NCI-H748 (cell line): ENCODE measurements at regions not wholly inside any gene's neighbourhood (a gene's known extent, or its start where the extent isn't known, plus 50 kb on each side); places are given as distances from the start of the nearest gene placed in this dataset.

Experiments
- DNase-seq: peaks from one replicate; lab custom pipeline; 2025; ENCODE audit not compliant: unreplicated experiment; lab: John Stamatoyannopoulos, UW

DNA sequence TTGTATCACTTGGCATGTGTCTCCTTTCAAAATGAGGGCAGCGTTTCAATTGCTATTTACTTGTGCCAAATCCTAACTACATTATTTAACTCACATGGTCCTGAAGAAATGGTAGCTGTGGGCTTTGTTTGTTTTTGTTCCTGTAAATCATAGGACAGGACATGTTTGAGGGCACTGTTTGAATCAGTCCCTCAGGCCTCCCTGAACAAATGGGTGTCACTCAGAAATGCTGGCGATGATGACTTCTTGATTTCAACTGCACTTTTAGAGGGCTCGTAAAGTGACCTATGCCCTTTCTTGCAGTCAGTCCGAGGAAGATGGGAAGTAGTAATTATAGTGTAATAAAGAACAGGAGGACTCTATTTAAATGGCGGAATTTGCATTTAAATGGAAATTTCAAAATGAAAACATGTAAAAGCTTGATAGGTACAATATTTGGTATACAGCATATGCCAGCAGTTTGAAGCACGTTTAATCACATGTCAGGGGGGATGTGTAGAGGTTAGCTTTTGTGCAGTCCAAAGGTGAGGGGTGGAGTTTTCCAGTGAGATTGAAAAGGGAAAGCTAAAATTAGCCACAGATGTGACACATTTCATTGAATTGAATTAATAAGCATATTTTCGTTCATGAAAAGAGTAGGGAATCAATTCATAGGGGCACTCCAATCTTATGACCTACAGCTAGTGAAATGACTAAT, 1958.7 kb upstream of the IGFBP7 start:
- DNase-seq, result peak; percentile 56

DNA sequence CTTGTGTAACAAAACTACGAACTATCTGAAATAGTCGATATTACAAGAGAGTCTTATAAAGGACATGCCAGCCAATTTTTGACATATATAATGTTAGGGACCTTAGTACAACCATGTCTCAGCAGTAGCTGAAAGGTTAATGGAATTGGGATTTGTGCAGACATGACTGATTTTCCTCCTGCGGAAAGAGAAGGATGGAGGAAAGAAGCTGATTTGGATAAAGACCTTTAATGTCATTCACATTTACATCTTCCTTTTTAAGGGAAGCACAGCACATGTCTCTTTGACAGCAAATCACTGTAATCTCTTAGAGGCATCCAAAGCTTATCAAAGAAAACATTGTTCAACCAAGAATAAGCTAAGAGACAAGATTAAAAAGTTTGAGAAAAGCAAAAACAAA, 1976.2 kb upstream of the IGFBP7 start:
- no peak for DNase-seq

DNA sequence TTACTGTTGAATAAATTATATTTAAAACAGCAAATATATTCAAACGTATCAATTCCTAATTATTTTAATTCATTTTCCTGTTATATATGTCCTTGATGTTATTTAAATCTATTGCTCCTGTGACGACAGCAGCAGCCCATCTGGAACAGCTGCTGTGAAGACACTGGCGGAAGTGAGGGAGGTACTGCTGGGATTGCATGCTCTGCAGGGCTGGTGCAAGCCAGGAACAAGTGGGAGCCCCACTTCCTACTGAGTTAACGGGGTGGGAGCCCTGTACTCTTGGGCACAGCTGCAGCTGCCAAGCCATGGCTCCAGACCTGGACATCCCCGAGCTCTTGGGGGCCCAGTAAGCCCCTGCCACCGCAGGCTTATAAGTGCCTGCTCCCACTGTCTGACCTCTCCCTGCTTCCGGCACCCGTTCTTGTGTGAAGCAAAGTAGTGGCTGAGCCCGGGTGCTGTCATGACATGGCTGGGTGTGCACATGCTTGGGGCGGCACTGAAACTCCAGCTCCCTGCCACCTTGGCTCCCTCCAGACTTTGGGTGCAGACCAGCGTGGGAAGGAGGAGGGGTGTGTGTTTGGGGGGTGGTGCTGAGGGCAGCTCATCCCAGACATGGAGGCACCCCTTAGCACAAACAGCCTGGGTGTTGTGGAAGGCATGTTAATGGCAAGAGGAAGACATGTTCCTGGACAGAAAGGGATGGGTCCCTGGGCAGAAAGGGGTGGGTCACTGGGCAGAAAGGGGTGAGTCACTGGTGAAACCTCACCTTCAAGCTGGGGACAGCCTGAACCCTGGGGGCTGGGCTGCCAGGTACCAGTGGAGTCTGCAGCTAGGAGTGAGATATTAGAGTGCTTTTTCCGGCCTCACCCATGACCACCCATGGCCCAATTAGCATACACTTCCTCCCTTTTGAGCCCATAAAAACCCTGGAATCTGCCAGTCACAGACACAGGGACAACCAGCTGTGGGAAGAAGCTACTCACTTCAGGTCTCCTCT, 1981.3 kb upstream of the IGFBP7 start:
- peak; percentile 1 for DNase-seq

DNA sequence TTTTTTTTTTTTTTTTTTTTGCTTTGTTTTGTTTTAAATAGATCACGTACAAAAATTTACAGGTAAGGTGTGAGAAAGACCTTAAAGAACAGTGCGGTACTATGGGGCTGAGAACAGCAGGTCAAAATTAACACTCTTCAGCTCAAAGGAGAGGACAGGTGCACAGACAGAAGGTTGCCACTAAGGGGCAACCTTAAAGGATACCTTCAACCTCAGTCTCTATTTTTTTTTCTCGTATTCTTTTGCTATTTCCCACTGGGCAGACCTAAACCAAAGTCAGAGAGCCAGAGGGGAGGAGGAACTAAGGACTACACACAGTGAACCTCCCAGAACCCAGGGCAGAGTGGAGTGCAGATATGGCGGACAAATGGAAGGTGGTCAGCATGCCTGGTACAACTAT, 1984.3 kb upstream of the IGFBP7 start:
- no peak for DNase-seq

DNA sequence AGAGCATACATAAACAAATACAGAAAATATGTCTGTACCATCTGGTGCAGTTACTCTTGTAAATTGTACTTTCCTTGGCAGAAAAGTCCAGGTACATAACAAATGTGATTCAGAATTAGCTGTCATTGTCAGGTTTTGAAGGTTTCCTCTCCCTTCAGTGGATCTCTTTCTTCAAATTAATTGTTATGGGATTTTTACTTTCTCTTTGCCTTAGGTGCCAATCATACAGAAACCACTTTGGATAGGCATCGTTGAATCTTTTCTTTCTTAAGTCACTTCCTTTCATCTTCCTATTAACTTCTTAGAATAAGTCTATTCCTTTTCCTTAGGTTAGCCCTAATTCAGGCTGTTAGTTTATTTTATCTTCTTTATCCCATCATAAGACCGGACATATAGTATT, 1992.1 kb upstream of the IGFBP7 start:
- no peak for DNase-seq

DNA sequence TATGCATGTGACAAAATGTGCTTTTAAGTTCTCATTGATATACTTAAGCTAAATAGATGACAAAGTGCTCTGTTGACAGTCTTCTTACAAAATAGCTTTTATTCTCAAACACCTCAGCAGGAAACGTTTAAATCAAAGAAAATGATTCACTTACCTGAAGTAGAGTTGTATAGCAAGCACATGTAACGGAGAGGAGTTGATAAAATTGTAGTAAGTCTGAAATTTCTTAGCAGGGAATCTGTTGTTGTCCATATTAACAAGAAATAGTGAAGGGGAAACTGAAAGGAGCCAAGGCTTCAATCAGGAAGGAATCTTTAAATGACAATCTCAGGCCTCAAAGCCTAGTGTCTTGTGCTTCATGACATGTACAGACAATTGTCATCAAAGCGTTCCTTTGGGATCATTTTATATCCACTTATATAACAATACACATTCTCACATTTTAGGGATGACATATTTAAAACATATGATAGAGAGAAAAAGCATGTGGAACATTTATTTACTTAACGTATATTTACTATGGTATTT, 2010.2 kb upstream of the IGFBP7 start:
- DNase-seq, result no peak

DNA sequence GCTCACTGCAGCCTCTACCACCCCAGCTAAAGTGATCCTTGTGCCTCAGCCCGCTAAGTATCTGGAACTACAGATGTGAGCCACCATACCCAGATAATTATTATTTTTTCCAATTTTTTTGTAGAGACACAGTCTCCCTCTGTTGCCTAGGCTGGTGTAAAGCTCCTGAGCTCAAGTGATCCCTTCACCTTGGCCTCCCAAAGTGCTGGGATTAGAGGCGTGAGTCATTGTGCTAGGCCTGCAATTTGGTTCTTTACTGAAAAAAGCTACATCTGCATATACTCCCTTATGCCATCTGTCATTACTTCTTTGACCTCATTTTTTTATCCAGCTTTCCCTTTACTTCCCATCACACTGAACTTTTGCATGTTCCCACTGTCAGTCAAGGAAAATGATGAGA, 2012.4 kb upstream of the IGFBP7 start:
- DNase-seq, result no peak

DNA sequence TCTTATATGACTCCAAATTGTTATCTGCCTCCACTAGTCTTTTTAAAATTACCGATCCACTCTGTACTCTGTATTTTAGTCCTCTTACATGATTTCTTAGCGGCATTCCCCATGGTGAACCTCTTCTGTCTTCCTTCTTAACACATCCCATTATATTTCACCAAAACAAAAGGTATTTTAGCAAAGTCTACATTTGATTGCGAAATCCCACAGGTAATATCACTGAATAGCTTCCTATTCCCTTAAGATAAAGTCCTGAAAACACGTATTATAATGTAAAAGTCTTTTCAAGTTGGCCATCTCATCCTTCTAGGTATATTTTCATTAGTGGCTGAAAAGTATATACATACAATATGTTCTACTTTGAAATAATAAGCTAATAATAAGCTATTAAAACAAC, 2016.0 kb upstream of the IGFBP7 start:
- DNase-seq, result no peak

DNA sequence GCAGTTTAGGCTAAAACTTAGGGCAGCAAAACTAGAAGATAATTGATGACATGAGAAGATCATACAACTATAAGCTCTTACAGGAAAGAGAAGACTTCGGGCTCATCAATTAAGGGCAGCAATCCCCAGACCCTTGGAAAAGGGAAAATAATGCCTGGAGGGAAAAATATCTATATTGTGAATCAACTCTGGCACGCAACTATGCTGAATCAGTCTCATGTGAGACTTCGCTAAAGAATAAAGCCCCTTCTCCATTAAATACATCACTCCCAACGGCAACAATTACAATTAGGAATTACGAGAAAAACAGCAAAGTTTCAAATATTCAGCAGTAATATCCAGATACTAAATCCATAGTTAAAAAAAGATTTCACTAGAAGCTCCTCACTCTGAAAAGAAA, 2016.8 kb upstream of the IGFBP7 start:
- no peak for DNase-seq

DNA sequence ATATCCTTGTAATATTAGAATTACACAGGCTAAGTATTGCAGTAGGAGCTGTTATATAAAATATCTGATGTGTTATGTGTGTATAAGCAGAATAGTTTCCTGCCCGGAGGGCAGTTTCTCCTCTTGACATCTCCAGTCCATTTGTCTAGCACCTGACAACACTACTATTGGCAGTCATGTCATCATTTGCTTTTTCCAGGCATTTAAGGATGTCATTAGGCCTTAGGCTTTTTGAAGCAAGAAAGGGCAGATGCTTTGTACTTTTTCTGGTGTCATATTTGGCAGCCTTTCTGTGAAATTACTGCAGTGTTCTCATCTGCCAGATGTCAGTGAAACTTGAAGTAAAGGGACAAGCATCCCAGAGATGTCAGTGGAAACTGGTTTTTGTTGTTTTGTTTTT, 2017.6 kb upstream of the IGFBP7 start:
- DNase-seq, result no peak

DNA sequence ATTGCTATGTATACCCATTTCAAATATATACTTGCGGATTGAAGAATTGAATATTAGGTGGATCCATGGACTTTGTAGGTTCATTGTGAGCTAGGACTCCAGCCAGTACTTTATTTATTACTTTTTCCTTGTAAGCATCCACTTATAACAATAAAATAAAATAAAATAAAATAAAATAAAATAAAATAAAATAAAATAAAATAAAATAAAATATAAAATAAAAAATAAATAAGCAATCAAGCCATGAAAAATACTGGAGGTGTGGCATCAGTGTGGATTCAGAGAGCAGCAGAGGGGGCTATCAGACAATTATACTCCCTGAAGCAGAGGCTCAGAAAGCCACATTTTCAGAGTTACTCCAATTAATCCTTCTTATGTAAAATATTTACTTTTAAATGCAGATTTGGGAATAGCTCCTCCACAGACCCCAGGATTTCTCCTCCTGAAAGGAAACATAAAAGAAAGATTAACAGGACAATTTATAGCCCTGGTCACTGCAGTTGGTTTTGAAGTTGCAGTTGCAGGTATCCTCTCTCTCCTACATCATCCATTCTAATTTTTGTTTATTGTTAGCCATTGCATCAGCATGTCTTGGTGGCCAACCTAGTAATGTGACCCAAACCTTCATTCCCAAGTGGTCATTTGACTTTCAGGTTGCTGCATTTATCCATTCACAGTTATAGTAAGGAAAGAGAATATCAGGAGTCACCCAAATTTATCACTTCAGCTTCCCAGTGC, 2025.2 kb upstream of the IGFBP7 start:
- no peak for DNase-seq

DNA sequence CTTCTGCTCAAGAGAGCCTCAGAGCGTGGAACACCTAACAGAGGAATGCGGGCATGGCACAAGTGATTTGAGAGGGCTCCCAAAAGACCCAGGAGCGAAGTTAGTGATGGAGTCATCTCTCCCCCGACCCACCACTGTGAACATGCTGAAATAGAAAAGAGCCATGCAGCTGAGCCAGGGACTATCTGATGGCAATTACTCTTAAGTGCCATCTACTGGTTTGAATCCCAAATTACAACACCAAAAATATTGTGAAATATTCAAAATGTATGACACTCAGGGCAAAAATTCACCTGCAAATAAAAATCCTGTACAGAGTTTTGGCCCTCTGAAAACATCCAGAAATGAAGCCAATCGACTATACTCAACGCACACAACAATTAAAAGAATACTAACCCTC, 2038.9 kb upstream of the ADGRL3 start:
- no peak for DNase-seq

DNA sequence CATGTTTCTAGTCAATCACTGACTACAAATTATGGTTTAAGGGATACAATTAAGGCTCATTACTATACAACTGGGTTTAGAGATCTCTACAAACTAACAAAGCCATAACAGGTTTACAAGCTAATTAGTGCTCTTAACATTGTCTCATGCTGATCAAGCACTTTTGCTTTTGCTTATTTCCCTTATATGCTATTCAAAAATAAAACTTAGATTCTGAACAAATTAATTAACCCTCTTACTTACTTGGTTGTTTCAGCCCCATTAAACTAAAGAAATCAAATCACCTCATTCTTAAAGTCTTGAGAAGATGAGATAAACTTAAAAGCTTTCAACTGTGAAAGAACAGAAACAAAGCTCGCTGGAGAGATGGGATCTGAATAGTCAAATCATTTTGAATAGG, 2024.5 kb upstream of the ADGRL3 start:
- no peak for DNase-seq

DNA sequence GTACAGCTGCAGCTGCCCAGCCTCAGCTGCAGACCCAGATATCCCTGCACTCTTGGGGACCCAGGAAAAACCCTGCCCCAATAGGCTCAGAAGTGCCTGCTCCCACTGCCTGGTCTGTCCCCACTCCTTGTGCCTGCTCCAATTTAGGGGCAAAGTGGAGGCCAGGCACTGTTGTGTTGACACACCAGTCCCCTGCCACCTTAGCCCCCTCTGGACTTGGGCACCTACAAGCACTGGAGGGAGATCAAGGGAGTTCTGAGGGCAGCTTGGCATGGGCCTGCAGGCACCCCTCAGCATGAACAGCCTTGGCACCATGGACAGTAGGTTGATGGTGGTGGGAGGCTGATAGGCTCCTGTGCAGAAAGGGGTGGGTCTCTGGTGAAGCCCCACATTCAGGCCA, 2020.8 kb upstream of the ADGRL3 start:
- DNase-seq, result no peak

DNA sequence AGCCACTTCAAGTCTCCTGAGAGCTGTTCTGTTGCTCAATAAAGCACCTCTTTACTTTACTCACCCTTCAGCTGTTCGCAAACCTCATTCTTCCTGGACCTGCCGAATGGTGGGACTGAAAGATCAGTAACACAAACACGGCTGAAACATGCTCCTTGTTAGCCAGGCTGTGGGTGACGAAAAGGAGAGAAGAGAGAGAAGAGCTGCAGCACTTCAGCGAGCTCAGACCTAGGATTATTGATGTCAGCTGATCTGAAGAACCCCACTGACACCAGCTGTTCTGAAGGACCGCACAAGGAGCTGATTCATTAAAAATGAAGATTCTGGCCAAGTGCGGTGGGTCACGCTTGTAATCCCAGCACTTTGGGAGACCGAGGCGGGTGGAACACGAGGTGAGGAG, 2020.0 kb upstream of the ADGRL3 start:
- no peak for DNase-seq

DNA sequence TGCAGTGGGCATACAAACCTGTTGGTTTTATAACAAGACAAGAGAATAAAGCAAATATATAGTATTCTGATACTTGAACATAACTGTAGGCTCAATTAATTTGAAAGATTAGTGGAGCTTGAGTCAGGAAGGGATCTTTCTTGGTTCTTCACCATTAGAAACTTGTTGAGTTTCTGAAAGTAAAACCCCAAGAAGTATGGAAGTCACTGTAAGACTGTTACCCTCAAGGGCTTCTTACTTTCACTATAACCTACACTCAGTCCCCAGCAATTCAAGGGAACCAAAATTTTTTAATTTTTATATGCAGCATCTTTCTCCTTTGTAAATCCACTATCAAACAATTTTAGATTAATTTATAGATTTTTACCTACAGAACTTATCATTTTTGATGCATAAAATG, 2019.2 kb upstream of the ADGRL3 start:
- no peak for DNase-seq

DNA sequence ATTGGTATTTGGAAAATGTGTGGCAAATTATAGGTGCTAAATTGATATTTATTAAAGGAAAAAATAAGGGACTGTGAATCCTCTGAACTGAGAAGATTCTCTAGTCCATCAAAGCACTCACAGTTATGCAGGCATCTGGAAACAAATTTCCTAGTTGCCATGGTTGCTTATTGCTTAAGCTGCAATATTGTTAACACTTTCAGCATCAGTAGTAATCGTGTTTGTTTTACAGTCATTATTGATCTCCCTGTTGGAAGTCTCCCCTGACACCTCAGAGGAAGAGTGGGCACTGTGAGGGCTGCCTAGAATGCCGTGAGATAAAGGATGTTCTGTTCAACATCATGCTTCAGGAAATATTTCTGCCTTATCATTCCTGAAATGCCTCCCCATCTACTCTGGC, 2004.3 kb upstream of the ADGRL3 start:
- peak; percentile 42 for DNase-seq

DNA sequence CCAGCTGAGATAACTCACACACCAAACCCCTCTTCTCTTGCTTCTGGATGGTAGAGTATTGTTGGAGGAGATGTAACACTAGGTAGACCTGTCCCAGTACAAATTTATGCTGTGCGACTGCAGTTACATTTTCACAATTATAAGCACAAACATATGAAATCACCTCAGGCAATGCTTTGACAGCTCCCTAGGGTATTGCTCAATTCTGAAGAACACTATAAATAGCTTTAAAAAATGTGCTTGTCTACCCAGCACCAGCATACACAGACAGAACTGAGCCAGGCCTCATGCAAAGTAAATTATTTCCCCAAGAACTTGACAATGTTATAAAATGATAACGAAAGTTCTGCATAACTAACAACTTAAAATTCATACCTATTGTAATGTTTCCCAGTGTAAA, 1999.1 kb upstream of the ADGRL3 start:
- no peak for DNase-seq

DNA sequence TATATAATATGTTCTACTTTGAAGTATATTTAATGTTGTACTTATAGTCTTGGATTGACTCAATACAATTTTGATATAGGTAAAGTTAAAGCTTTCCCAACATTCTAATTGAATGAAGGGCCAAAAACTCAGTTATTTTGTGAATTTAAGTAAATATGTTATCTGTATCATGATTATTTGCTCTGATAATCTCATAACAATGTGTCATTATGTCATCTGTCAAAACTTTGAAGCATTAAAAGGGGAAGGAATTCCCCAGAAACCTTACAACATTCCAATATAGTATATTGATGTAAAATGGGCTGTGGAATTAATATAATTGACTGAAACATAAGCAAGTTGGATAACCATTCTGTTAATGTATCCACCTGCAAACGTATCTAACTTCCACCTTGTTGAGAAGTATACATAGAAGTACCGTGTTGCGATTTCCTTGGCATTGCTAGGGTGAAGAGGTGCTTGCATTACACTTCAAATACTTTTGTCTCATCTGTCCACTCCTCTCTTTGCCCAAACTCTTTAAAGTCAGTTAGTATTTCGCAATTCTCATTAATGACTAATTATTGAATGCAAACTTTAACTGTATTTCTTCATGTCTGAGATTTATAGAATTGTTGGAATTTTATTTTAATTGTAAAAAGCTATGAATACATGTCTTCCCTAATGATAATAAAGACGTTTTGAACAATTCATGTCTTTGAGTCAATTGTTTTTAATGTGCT, 1982.1 kb upstream of the ADGRL3 start:
- DNase-seq, result no peak

DNA sequence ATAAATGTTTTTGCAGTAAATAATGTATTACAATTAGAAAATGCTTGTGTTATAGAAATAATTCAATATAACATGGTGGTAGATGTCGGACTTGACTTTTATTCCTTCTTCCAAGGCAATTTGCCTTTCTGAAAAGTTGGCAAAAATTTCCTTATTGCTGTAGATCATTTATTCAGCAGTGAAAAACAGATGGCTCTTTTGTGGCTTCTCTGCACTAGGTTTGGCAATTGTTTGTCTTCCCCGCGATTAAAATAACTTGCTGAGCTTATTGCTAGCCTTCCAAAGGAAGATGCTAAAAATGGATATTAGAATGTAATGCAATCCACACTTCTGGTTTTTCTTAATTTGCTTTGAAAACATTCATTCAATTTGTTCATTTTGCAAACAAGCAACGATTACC, 1977.9 kb upstream of the ADGRL3 start:
- DNase-seq, result no peak
